ENCODE measurements at regions not wholly inside any gene's neighbourhood (a gene's known extent, or its start where the extent isn't known, plus 50 kb on each side); places are given as distances from the start of the nearest gene placed in this dataset.
"Not testable (repeated sequence)": the region's sequence is repeated elsewhere in the genome, so short reads cannot be mapped to it uniquely, and the experiment has no call there.

DNA sequence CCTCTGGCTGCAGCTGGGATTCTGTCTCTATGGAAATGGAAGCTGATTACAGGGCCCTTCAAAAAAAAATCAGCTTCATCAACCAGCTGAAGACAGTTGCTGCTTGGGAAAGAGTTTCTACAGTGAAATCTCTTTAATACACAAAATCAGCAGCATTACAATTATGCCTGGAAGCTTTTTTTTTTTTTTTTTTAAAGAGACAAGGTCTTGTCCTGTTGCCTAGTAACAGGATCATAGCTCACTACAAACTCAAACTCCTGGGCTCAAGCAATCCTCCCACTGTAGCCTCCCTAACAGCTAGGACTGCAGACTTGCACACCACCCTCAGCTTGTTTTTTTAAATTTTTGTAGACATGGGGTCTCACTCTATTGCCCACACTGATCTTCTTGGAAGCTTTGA, 94.5 kb downstream of the OR13A1 start:
- Mint-ChIP-seq H3K36me3 (ENCODE audit: low read depth) (no peaks in the 10 kb centered on the region), H3K27me3 (peaks cover 3% of the 10 kb centered on the region), H3K27ac (no peak overlapping the region), H3K4me1 (no peaks in the 10 kb centered on the region), H3K4me3 (no peak overlapping the region), H3K9me3 (no peaks in the 10 kb centered on the region)
- no peak for DNase-seq
- CTCF ChIA-PET, result interaction anchor here (0.7 to 2.6 kb wide), 4 partner anchors 11 to 757 kb away, joined by 3 to 8 read pairs (median 4); no protein-coding TSS in a partner anchor
- POLR2A ChIA-PET, result no interaction called here

DNA sequence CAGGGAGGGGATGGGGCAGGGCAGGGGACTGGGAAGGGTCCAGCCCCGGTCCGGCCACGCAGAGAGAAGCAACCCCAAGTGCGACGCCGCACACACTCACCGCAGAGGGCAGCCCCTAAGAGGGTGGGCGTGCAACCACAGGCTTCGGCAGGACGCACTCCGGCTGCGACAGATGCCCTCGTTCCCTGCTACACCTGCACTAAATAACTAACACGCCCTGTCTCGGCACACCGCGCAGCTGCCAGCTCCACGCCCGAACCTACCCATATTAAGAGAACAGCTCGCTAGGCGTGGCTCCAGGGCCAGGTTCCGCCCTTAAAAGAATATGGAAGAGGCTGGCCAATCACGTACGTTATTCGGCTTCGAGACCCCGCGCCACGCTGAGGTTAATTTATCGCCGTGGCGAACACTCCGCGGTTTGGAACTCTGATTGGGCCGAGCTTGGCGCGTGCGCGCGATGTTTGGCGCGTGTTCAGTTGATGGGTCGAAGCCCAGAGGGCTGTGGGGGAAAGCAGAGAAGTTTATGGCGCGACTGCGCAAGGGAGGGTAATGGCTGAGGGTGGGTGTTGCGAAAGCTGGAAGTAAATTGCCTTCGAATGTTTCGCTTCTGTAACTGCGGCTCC, 91.1 kb downstream of the OR13A1 start:
- Mint-ChIP-seq H3K27me3 (peaks cover 19% of the 10 kb centered on the region), H3K27ac (no peak overlapping the region), H3K36me3 (ENCODE audit: low read depth) (no peaks in the 10 kb centered on the region), H3K4me3 (no peak overlapping the region), H3K9me3 (peaks cover 4% of the 10 kb centered on the region), H3K4me1 (no peaks in the 10 kb centered on the region)
- POLR2A ChIA-PET, result no interaction called here
- CTCF ChIA-PET, result no interaction called here
- no peak for DNase-seq

GRCh38 chr10:45227042-45227441, 88.4 kb downstream of the OR13A1 start:
- no peaks in the 10 kb centered on the region for H3K36me3 Mint-ChIP-seq (ENCODE audit: low read depth)
- no peaks in the 10 kb centered on the region for H3K4me1 Mint-ChIP-seq
- ChIA-PET CTCF (no interaction called here), POLR2A (no interaction called here)
- no peak overlapping the region for H3K4me3 Mint-ChIP-seq
- H3K27me3 Mint-ChIP-seq, result peaks cover 22% of the 10 kb centered on the region
- no peak for DNase-seq
- H3K27ac Mint-ChIP-seq, result no peak overlapping the region
- H3K9me3 Mint-ChIP-seq, result peaks cover 14% of the 10 kb centered on the region

DNA sequence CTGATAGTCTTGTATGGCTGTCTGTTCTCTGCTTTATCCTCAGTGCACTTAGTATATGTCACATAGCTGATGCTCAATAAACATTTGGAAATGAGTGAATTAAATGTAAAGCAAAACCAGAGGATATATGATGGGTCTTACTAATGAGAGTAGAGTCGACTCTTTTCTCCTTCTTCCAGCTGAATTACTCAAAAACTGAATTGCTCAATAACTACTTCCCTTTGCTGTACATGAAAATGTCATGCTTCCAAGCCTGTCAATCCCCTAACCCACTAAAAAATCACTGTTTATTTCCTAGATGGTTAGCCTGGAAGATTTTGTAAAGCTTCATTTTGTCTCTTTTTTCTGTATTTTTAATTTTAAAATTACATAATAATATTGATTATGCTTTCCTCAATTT, 88.0 kb downstream of the OR13A1 start:
- no peak for DNase-seq
- H3K4me1 Mint-ChIP-seq, result no peaks in the 10 kb centered on the region
- H3K36me3 Mint-ChIP-seq (ENCODE audit: low read depth), result no peaks in the 10 kb centered on the region
- CTCF ChIA-PET, result no interaction called here
- peaks cover 14% of the 10 kb centered on the region for H3K9me3 Mint-ChIP-seq
- H3K4me3 Mint-ChIP-seq, result no peak overlapping the region
- peaks cover 22% of the 10 kb centered on the region for H3K27me3 Mint-ChIP-seq
- H3K27ac Mint-ChIP-seq, result peak overlapping the region; percentile 66
- POLR2A ChIA-PET, result no interaction called here

- Mint-ChIP-seq H3K27ac (no peak overlapping the region), H3K4me1 (no peaks in the 10 kb centered on the region), H3K9me3 (peaks cover 14% of the 10 kb centered on the region), H3K27me3 (peaks cover 27% of the 10 kb centered on the region), H3K36me3 (ENCODE audit: low read depth) (no peaks in the 10 kb centered on the region), H3K4me3 (no peak overlapping the region)
- no peak for DNase-seq
- ChIA-PET POLR2A (no interaction called here), CTCF (interaction anchor here (0.8 kb wide), 1 partner anchor 156 kb away, joined by 3 read pairs; no protein-coding TSS in a partner anchor)
Measured at GRCh38 chr10:45229823-45230222, 85.6 kb downstream of the OR13A1 start.

GRCh38 chr10:45235260-45235769, 80.1 kb downstream of the OR13A1 start:
- H3K9me3 Mint-ChIP-seq; H3K27me3 Mint-ChIP-seq; H3K36me3 Mint-ChIP-seq (ENCODE audit: low read depth); H3K4me3 Mint-ChIP-seq; H3K27ac Mint-ChIP-seq; POLR2A ChIA-PET: not testable (repeated sequence)
- CTCF ChIA-PET, result interaction anchor here (0.6 to 1.6 kb wide), 10 partner anchors 8 to 1090 kb away, joined by 3 to 8 read pairs (median 4); no protein-coding TSS in a partner anchor
- H3K4me1 Mint-ChIP-seq, result peaks cover 19% of the 10 kb centered on the region
- DNase-seq, result peak; percentile 83

DNA sequence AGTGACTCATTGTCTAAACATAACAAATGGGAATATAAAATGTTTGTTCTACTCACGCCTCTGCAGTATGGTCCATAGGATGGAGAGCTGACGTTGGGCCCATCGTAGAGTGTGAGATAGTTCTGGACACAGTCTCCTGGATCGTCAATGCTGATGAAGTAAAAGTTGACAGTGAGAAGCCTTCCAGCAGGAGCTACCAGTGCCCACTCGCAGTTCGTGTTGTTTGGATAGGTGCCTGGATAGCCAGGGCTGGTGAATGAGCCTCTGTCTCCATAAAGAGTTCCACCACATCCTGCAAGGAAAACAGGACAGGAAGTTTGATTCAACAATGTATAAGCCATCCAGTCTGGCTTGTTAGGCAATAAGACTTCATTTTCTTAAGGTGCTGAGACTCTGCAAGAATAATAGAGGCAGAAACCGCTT, 79.6 kb downstream of the OR13A1 start:
- ChIA-PET CTCF (interaction anchor here (0.6 to 1.6 kb wide), 7 partner anchors 7 to 1090 kb away, joined by 3 to 4 read pairs (median 3); no protein-coding TSS in a partner anchor), POLR2A (no interaction called here)
- no peak overlapping the region for H3K27ac Mint-ChIP-seq
- H3K4me1 Mint-ChIP-seq, result peaks cover 20% of the 10 kb centered on the region
- H3K36me3 Mint-ChIP-seq (ENCODE audit: low read depth), result peaks cover 2% of the 10 kb centered on the region
- no peak for DNase-seq
- H3K9me3 Mint-ChIP-seq, result no peaks in the 10 kb centered on the region
- no peak overlapping the region for H3K4me3 Mint-ChIP-seq
- peaks cover 6% of the 10 kb centered on the region for H3K27me3 Mint-ChIP-seq

GRCh38 chr10:45238896-45239295, 76.5 kb downstream of the OR13A1 start:
- ChIA-PET POLR2A (no interaction called here), CTCF (interaction anchor here (1.0 kb wide), 1 partner anchor 11 kb away, joined by 4 read pairs; no protein-coding TSS in a partner anchor)
- peaks cover 36% of the 10 kb centered on the region for H3K4me1 Mint-ChIP-seq

DNA sequence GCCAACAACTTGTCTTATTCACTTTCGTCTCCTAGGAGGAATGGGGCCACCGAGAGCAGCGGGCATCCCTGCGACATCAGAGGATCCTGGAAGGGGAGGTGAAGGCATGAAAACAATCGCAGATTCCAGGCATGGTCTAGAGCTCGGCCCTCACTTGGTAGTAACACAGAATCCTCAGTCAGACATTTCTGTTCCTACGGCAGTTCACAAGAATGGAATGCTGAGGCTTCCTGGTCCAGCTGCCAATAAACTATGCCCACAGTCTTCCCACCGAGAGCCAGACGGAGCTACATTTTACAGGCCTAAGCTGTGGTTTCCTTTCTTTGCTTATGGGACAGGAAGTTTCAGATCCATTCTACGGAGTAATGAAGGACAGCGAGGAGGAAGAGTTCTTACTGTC, 75.8 kb downstream of the OR13A1 start:
- Mint-ChIP-seq H3K36me3 (ENCODE audit: low read depth) (peaks cover 2% of the 10 kb centered on the region), H3K27ac (no peak overlapping the region), H3K4me1 (peaks cover 42% of the 10 kb centered on the region), H3K9me3 (no peaks in the 10 kb centered on the region), H3K4me3 (no peak overlapping the region), H3K27me3 (peaks cover 2% of the 10 kb centered on the region)
- ChIA-PET CTCF (interaction anchor here (0.5 to 1.0 kb wide), 2 partner anchors 10 to 407 kb away, joined by 4 read pairs; no protein-coding TSS in a partner anchor), POLR2A (no interaction called here)
- DNase-seq, result no peak

More at GRCh38 chr10:45238896-45239295, 76.5 kb downstream of the OR13A1 start:
- Mint-ChIP-seq H3K36me3 (ENCODE audit: low read depth) (peaks cover 2% of the 10 kb centered on the region), H3K9me3 (no peaks in the 10 kb centered on the region), H3K4me3 (no peak overlapping the region), H3K27me3 (peaks cover 2% of the 10 kb centered on the region), H3K27ac (no peak overlapping the region)
- no peak for DNase-seq

GRCh38 chr10:45241865-45242520, 73.4 kb downstream of the OR13A1 start:
- no peak overlapping the region for H3K4me3 Mint-ChIP-seq
- POLR2A ChIA-PET, result no interaction called here
- H3K4me1 Mint-ChIP-seq, result peaks cover 41% of the 10 kb centered on the region
- peak overlapping the region; percentile 32 for H3K27ac Mint-ChIP-seq
- H3K27me3 Mint-ChIP-seq, result peaks cover 5% of the 10 kb centered on the region
- CTCF ChIA-PET, result interaction anchor here (1.0 kb wide), 1 partner anchor 8 kb away, joined by 3 read pairs; no protein-coding TSS in a partner anchor
- no peak for DNase-seq
- H3K9me3 Mint-ChIP-seq, result no peaks in the 10 kb centered on the region
- H3K36me3 Mint-ChIP-seq (ENCODE audit: low read depth), result peaks cover 2% of the 10 kb centered on the region

DNA sequence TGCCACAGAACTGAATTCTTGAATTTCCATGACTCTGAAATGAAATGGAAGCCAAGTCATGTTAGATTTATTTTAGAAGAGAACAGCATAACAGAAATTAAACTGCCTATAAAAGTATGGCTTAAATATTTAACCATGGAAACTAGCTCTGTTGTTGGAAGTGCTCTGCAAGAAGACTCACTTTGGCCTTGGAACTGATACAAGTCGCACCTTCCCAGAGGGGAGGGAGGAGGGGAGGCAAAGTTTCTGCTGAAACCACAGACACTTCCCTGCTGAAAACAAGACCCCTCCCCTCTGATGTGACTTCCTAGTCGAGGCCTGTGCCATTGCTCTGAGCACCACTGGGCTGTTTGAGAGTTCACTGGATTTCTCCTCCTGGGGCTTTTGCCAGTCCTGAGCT, 72.1 kb downstream of the OR13A1 start:
- ChIA-PET POLR2A (no interaction called here), CTCF (interaction anchor here (0.8 kb wide), 1 partner anchor 8 kb away, joined by 4 read pairs; no protein-coding TSS in a partner anchor)
- H3K4me3 Mint-ChIP-seq, result no peak overlapping the region
- peaks cover 10% of the 10 kb centered on the region for H3K27me3 Mint-ChIP-seq
- H3K36me3 Mint-ChIP-seq (ENCODE audit: low read depth), result peaks cover 2% of the 10 kb centered on the region
- peaks cover 41% of the 10 kb centered on the region for H3K4me1 Mint-ChIP-seq
- DNase-seq, result no peak
- no peak overlapping the region for H3K27ac Mint-ChIP-seq
- no peaks in the 10 kb centered on the region for H3K9me3 Mint-ChIP-seq

DNA sequence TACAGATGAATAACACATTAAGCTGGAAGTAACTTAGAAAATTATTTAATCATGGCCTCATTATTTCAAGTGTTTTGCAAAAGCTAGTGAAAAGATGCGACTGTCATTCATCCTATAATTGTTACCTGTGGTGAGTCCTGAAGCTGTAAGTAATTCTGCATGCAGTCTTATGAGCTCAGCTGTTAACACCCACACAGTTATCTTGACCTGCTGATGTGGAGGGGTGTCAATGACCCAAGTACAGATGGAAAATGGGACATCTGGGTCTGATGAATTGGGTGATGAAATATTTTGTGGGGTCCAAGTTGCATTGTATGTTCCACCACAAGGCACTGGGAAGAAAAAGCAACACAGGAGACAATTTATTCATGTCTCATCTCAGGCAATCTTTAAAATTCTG, 68.9 kb downstream of the OR13A1 start:
- ChIA-PET POLR2A (no interaction called here), CTCF (interaction anchor here (0.9 kb wide), 1 partner anchor 430 kb away, joined by 7 read pairs; no protein-coding TSS in a partner anchor)
- DNase-seq, result no peak
- no peaks in the 10 kb centered on the region for H3K9me3 Mint-ChIP-seq
- H3K4me3 Mint-ChIP-seq, result no peak overlapping the region
- peaks cover 17% of the 10 kb centered on the region for H3K27me3 Mint-ChIP-seq
- H3K27ac Mint-ChIP-seq, result no peak overlapping the region
- H3K4me1 Mint-ChIP-seq, result peaks cover 25% of the 10 kb centered on the region
- no peaks in the 10 kb centered on the region for H3K36me3 Mint-ChIP-seq (ENCODE audit: low read depth)

- DNase-seq, result peak; percentile 22
Measured at GRCh38 chr10:45249978-45250693, 65.3 kb downstream of the OR13A1 start.

More at GRCh38 chr10:45249978-45250693, 65.3 kb downstream of the OR13A1 start:
- no peaks in the 10 kb centered on the region for H3K36me3 Mint-ChIP-seq (ENCODE audit: low read depth)
- POLR2A ChIA-PET, result no interaction called here
- H3K9me3 Mint-ChIP-seq, result no peaks in the 10 kb centered on the region
- CTCF ChIA-PET, result interaction anchor here (0.6 to 1.7 kb wide), 7 partner anchors 8 to 424 kb away, joined by 3 to 5 read pairs (median 4); no protein-coding TSS in a partner anchor
- no peak overlapping the region for H3K27ac Mint-ChIP-seq
- peak overlapping the region; percentile 42 for H3K4me3 Mint-ChIP-seq
- peaks cover 10% of the 10 kb centered on the region for H3K4me1 Mint-ChIP-seq
- peaks cover 19% of the 10 kb centered on the region for H3K27me3 Mint-ChIP-seq
